SK-N-SH treated with all-trans-retinoic acid at 6 μM for 48 hours (cell line): ENCODE measurements at regions not wholly inside any gene's neighbourhood (a gene's known extent, or its start where the extent isn't known, plus 50 kb on each side); places are given as distances from the start of the nearest gene placed in this dataset.

ENCODE experiments used
- ATAC-seq: fragments of 200-7000 bp; cut with Tn5 transposase; 3 replicates; pipeline ENCODE4 v1.9.1; 2020; ENCODE audit warnings: mild to moderate bottlenecking, moderate library complexity
- ARNTL ChIP-seq: fragments of 450-650 bp; formaldehyde crosslinking; IDR thresholded peaks from 2 replicates; pipeline ENCODE4 v1.5.0; 2020; ENCODE audit warnings: low read depth, mild to moderate bottlenecking, moderate library complexity, borderline replicate concordance
- BACH2 ChIP-seq: fragments of 250-450 bp; sonication (Bioruptor Pico); IDR thresholded peaks from 2 replicates; pipeline ENCODE4 v1.9.0; 2021; ENCODE audit warnings: mild to moderate bottlenecking, borderline replicate concordance
- CSDC2 ChIP-seq: fragments of 250-450 bp; sonication (Bioruptor Pico); IDR thresholded peaks from 2 replicates; pipeline ENCODE4 v1.5.0; 2020; ENCODE audit warnings: mild to moderate bottlenecking, moderate library complexity
- ESRRG ChIP-seq: fragments of 250-450 bp; sonication (Bioruptor Pico); IDR thresholded peaks from 2 replicates; pipeline ENCODE4 v1.6.1; 2021; ENCODE audit warnings: mild to moderate bottlenecking
- GLIS3 ChIP-seq: fragments of 250-450 bp; sonication (Bioruptor Pico); IDR thresholded peaks from 2 replicates; pipeline ENCODE4 v1.5.0; 2020; ENCODE audit warnings: mild to moderate bottlenecking, moderate library complexity
- ISL1 ChIP-seq: fragments of 250-450 bp; sonication (Bioruptor Pico); IDR thresholded peaks from 2 replicates; pipeline ENCODE4 v2.1.2; 2022; ENCODE audit warnings: mild to moderate bottlenecking, moderate library complexity
- OSR1 ChIP-seq: fragments of 250-450 bp; sonication (Bioruptor Pico); IDR thresholded peaks from 2 replicates; pipeline ENCODE4 v1.8.0; 2022; ENCODE audit warnings: moderate library complexity, mild to moderate bottlenecking, inconsistent platforms
- PPARA ChIP-seq: fragments of 250-450 bp; sonication (Bioruptor Pico); IDR thresholded peaks from 2 replicates; pipeline ENCODE4 v1.5.0; 2020; ENCODE audit warnings: mild to moderate bottlenecking, borderline replicate concordance
- RARB ChIP-seq: fragments of 250-450 bp; sonication (Bioruptor Pico); IDR thresholded peaks from 2 replicates; pipeline ENCODE4 v1.8.0; 2021; ENCODE audit warnings: mild to moderate bottlenecking, moderate library complexity
- SNAI2 ChIP-seq: fragments of 250-450 bp; sonication (Bioruptor Pico); IDR thresholded peaks from 2 replicates; pipeline ENCODE4 v1.5.0; 2020; ENCODE audit warnings: mild to moderate bottlenecking, moderate library complexity
- TOX ChIP-seq: fragments of 250-450 bp; sonication (Bioruptor Pico); IDR thresholded peaks from 2 replicates; pipeline ENCODE4 v1.8.0; 2021; ENCODE audit warnings: mild to moderate bottlenecking, moderate library complexity, borderline replicate concordance
- ZC3H10 ChIP-seq: fragments of 250-450 bp; sonication (Bioruptor Pico); IDR thresholded peaks from 2 replicates; pipeline ENCODE4 v1.5.1; 2021; ENCODE audit warnings: mild to moderate bottlenecking, moderate library complexity
- ZNF565 ChIP-seq: fragments of 450-650 bp; formaldehyde crosslinking; conservative IDR thresholded peaks from 2 replicates; pipeline ENCODE4 v1.5.0; 2020; ENCODE audit warnings: low read depth, mild to moderate bottlenecking, moderate library complexity
- ZNF70 ChIP-seq: fragments of 450-650 bp; formaldehyde crosslinking; IDR thresholded peaks from 2 replicates; pipeline ENCODE4 v1.5.0; 2020; ENCODE audit warnings: mild to moderate bottlenecking, moderate library complexity
- ZNF8 ChIP-seq: fragments of 450-650 bp; formaldehyde crosslinking; IDR thresholded peaks from 2 replicates; pipeline ENCODE4 v1.5.0; 2020; ENCODE audit warnings: mild to moderate bottlenecking, moderate library complexity
- TF ChIP-seq, protein P1 (sequence below): fragments of 250-450 bp; sonication (Bioruptor Pico); IDR thresholded peaks from 2 replicates; pipeline ENCODE4 v1.8.0; 2020; ENCODE audit warnings: mild to moderate bottlenecking, moderate library complexity, borderline replicate concordance
- TF ChIP-seq, protein P2 (sequence below): fragments of 250-450 bp; sonication (Bioruptor Pico); IDR thresholded peaks from 2 replicates; pipeline ENCODE4 v1.5.1; 2020; ENCODE audit warnings: low read depth, mild to moderate bottlenecking, moderate library complexity
- TF ChIP-seq, protein P3 (sequence below): fragments of 250-450 bp; sonication (Bioruptor Pico); IDR thresholded peaks from 2 replicates; pipeline ENCODE4 v1.8.0; 2021; ENCODE audit warnings: low read depth, mild to moderate bottlenecking, moderate library complexity, borderline replicate concordance
- TF ChIP-seq, protein P4 (sequence below): fragments of 250-450 bp; sonication (Bioruptor Pico); IDR thresholded peaks from 2 replicates; pipeline ENCODE4 v1.5.0; 2020; ENCODE audit warnings: mild to moderate bottlenecking, moderate library complexity
- TF ChIP-seq, protein P5 (sequence below): fragments of 250-450 bp; sonication (Bioruptor Pico); IDR thresholded peaks from 2 replicates; pipeline ENCODE4 v1.5.1; 2021; ENCODE audit warnings: mild to moderate bottlenecking, moderate library complexity

DNA sequence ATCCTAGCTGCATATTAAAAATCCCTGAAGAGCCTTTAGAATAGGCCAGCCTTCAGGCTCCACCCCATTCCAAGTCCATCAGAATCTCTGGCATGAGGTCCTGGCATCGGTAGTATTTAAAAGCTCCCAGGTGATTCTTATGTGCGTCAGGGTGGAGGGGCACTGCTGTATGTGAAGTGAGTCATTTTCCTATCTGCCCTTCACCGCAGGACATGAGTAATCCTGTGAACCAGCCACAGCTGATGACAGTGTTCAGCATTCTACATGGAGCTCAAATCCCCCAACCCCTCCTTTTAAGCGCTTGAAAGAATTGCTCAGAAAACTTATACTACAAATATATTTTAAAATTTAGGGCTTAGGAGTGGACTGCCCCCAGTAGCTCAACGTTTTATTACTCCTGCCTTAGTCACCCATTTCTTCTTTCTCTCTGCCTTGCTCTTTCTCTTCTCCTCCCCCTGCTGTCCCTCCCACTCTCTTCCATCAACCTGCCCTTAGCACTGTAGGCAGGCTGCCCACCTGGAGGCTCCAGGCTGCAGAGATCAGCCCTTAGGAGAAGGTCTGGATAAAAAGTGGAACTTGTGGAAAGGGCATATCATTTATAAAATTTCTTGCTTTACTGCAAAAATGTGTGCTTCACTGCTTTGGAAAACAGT is 73.8 kb upstream of the ZNF281 start:
- TF ChIP-seq OSR1 (CRISPR knock-in tag) (no peak), ZC3H10 (CRISPR knock-in tag) (peak; percentile 49; the same call in 1 of the 2 replicates), TOX (CRISPR knock-in tag) (peak; percentile 90; the same call in 1 of the 2 replicates)
- TF ChIP-seq, protein P1, sequence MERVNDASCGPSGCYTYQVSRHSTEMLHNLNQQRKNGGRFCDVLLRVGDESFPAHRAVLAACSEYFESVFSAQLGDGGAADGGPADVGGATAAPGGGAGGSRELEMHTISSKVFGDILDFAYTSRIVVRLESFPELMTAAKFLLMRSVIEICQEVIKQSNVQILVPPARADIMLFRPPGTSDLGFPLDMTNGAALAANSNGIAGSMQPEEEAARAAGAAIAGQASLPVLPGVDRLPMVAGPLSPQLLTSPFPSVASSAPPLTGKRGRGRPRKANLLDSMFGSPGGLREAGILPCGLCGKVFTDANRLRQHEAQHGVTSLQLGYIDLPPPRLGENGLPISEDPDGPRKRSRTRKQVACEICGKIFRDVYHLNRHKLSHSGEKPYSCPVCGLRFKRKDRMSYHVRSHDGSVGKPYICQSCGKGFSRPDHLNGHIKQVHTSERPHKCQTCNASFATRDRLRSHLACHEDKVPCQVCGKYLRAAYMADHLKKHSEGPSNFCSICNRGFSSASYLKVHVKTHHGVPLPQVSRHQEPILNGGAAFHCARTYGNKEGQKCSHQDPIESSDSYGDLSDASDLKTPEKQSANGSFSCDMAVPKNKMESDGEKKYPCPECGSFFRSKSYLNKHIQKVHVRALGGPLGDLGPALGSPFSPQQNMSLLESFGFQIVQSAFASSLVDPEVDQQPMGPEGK (CRISPR knock-in tag), result peak; percentile 47; the same call in 1 of the 2 replicates
- peak; percentile 98 for ATAC-seq

DNA sequence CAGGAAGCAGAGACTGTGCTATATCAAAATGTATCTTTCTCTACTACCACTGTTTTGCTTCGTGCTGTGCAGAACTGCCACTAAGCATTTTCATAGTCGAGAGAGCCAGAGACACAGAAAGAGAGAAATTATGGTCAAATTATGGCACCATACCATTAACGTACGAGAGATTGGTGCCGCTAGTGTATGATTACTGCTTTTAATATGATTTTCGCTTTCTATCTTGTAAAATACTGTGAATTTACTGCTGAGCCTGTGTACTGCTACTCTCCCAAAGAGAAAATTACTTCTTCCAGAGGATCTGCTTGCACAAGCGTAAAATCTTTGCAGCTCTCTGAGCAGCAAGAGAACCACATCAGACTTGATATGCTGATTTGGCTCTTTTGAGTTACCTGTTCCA is 71.1 kb upstream of the ZNF281 start:
- TF ChIP-seq TOX (CRISPR knock-in tag) (no peak), RARB (no peak), ISL1 (no peak), GLIS3 (CRISPR knock-in tag) (no peak), SNAI2 (CRISPR knock-in tag) (no peak), PPARA (CRISPR knock-in tag) (no peak), BACH2 (no peak), ZNF70 (CRISPR knock-in tag) (no peak), ARNTL (no peak), ZNF8 (CRISPR knock-in tag) (no peak), ESRRG (CRISPR knock-in tag) (no peak), CSDC2 (CRISPR knock-in tag) (no peak), ZC3H10 (CRISPR knock-in tag) (no peak)
- TF ChIP-seq, protein P2, sequence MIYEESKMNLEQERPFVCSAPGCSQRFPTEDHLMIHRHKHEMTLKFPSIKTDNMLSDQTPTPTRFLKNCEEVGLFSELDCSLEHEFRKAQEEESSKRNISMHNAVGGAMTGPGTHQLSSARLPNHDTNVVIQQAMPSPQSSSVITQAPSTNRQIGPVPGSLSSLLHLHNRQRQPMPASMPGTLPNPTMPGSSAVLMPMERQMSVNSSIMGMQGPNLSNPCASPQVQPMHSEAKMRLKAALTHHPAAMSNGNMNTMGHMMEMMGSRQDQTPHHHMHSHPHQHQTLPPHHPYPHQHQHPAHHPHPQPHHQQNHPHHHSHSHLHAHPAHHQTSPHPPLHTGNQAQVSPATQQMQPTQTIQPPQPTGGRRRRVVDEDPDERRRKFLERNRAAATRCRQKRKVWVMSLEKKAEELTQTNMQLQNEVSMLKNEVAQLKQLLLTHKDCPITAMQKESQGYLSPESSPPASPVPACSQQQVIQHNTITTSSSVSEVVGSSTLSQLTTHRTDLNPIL (CRISPR knock-in tag), result no peak
- TF ChIP-seq, protein P3, sequence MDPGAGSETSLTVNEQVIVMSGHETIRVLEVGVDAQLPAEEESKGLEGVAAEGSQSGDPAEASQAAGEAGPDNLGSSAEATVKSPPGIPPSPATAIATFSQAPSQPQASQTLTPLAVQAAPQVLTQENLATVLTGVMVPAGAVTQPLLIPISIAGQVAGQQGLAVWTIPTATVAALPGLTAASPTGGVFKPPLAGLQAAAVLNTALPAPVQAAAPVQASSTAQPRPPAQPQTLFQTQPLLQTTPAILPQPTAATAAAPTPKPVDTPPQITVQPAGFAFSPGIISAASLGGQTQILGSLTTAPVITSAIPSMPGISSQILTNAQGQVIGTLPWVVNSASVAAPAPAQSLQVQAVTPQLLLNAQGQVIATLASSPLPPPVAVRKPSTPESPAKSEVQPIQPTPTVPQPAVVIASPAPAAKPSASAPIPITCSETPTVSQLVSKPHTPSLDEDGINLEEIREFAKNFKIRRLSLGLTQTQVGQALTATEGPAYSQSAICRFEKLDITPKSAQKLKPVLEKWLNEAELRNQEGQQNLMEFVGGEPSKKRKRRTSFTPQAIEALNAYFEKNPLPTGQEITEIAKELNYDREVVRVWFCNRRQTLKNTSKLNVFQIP (CRISPR knock-in tag), result no peak
- TF ChIP-seq, protein P4, sequence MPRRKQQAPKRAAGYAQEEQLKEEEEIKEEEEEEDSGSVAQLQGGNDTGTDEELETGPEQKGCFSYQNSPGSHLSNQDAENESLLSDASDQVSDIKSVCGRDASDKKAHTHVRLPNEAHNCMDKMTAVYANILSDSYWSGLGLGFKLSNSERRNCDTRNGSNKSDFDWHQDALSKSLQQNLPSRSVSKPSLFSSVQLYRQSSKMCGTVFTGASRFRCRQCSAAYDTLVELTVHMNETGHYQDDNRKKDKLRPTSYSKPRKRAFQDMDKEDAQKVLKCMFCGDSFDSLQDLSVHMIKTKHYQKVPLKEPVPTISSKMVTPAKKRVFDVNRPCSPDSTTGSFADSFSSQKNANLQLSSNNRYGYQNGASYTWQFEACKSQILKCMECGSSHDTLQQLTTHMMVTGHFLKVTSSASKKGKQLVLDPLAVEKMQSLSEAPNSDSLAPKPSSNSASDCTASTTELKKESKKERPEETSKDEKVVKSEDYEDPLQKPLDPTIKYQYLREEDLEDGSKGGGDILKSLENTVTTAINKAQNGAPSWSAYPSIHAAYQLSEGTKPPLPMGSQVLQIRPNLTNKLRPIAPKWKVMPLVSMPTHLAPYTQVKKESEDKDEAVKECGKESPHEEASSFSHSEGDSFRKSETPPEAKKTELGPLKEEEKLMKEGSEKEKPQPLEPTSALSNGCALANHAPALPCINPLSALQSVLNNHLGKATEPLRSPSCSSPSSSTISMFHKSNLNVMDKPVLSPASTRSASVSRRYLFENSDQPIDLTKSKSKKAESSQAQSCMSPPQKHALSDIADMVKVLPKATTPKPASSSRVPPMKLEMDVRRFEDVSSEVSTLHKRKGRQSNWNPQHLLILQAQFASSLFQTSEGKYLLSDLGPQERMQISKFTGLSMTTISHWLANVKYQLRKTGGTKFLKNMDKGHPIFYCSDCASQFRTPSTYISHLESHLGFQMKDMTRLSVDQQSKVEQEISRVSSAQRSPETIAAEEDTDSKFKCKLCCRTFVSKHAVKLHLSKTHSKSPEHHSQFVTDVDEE (CRISPR knock-in tag), result no peak
- TF ChIP-seq, protein P1 (CRISPR knock-in tag), result no peak
- TF ChIP-seq, protein P5, sequence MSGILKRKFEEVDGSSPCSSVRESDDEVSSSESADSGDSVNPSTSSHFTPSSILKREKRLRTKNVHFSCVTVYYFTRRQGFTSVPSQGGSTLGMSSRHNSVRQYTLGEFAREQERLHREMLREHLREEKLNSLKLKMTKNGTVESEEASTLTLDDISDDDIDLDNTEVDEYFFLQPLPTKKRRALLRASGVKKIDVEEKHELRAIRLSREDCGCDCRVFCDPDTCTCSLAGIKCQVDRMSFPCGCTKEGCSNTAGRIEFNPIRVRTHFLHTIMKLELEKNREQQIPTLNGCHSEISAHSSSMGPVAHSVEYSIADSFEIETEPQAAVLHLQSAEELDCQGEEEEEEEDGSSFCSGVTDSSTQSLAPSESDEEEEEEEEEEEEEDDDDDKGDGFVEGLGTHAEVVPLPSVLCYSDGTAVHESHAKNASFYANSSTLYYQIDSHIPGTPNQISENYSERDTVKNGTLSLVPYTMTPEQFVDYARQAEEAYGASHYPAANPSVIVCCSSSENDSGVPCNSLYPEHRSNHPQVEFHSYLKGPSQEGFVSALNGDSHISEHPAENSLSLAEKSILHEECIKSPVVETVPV (CRISPR knock-in tag), result no peak
- no peak for ATAC-seq

DNA sequence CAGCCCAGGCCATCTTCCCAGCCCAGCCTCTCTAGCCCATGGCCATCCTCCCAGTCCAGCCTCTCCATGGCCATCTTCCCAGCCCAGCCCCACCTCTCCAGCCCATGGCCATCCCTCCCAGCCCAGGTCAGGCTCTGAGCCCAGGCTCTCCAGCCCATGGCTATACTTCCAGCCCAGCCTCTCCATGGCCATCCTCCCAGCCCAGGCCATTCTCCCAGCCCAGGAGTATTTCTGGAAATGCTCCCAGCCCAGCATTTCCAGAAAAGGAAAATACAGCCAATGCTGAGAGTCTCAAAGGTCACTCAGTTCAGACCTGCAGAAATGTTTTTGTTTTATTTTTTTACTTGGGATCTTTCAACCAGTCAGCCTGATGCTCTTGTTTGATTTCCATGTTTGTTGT is 70.0 kb upstream of the ZNF281 start:
- ATAC-seq, result no peak
- TF ChIP-seq ZNF70 (CRISPR knock-in tag), result no peak
- no peak for TF ChIP-seq PPARA (CRISPR knock-in tag)
- TF ChIP-seq, protein P5 (CRISPR knock-in tag), result no peak
- TF ChIP-seq, protein P3 (CRISPR knock-in tag), result no peak
- no peak for TF ChIP-seq ZNF565 (CRISPR knock-in tag)
- TF ChIP-seq BACH2, result no peak
- no peak for TF ChIP-seq ESRRG (CRISPR knock-in tag)
